Kidney epithelial cell (primary cell): ENCODE measurements at regions not wholly inside any gene's neighbourhood (a gene's known extent, or its start where the extent isn't known, plus 50 kb on each side); places are given as distances from the start of the nearest gene placed in this dataset.

Experiments used
- DNase-seq: peaks from one replicate; pipeline ENCODE4 v3.0.0-alpha.2; 2010; ENCODE audit warnings: low read depth
- H3K27me3 ChIP-seq: 2 replicates; pipeline ENCODE4 v1.6.0; 2011; ENCODE audit warnings: low read length; ENCODE audit not compliant: control insufficient read depth, insufficient read depth
- H3K36me3 ChIP-seq: 2 replicates; pipeline ENCODE4 v1.5.1; 2011; ENCODE audit warnings: low read length; ENCODE audit not compliant: control insufficient read depth, insufficient read depth
- H3K4me3 ChIP-seq: 2 replicates; pipeline ENCODE4 v1.5.1; 2011; ENCODE audit warnings: low read depth, mild to moderate bottlenecking, control low read depth, low read length
- CTCF ChIP-seq: IDR thresholded peaks from 2 replicates; pipeline ENCODE4 v1.5.1; 2011; ENCODE audit warnings: mild to moderate bottlenecking, moderate library complexity, low read length, control low read depth, inconsistent platforms; ENCODE audit not compliant: insufficient read depth, poor library complexity, severe bottlenecking

- Histone ChIP-seq H3K4me3 (no peak overlapping the region), H3K36me3 (no peaks in the 10 kb centered on the region), H3K27me3 (no peaks in the 10 kb centered on the region)
- no peak for DNase-seq
- TF ChIP-seq CTCF, result no peak
These were observed 811.6 kb upstream of the INTU start for GRCh38 chr4:126821152-126821551.

- no peak for DNase-seq
- H3K27me3 ChIP-seq, result no peaks in the 10 kb centered on the region
- no peak for TF ChIP-seq CTCF
- H3K4me3 ChIP-seq, result no peak overlapping the region
- no peaks in the 10 kb centered on the region for H3K36me3 ChIP-seq
These were observed 807.7 kb upstream of the INTU start for GRCh38 chr4:126825083-126825482.

GRCh38 chr4:126827669-126828068, 805.1 kb upstream of the INTU start:
- DNase-seq, result no peak
- TF ChIP-seq CTCF, result no peak
- Histone ChIP-seq H3K36me3 (no peaks in the 10 kb centered on the region), H3K4me3 (no peak overlapping the region), H3K27me3 (no peaks in the 10 kb centered on the region)

- DNase-seq, result no peak
- Histone ChIP-seq H3K27me3 (no peaks in the 10 kb centered on the region), H3K4me3 (no peak overlapping the region), H3K36me3 (no peaks in the 10 kb centered on the region)
- no peak for TF ChIP-seq CTCF
These were observed 797.9 kb upstream of the INTU start for GRCh38 chr4:126834854-126835253.

- no peak for TF ChIP-seq CTCF
- Histone ChIP-seq H3K36me3 (no peaks in the 10 kb centered on the region), H3K27me3 (no peaks in the 10 kb centered on the region), H3K4me3 (no peak overlapping the region)
- no peak for DNase-seq
These were observed 793.6 kb upstream of the INTU start for GRCh38 chr4:126838941-126839679.

- H3K4me3 ChIP-seq, result no peak overlapping the region
- H3K36me3 ChIP-seq, result no peaks in the 10 kb centered on the region
- no peaks in the 10 kb centered on the region for H3K27me3 ChIP-seq
- no peak for DNase-seq
- no peak for TF ChIP-seq CTCF
These were observed 789.2 kb upstream of the INTU start for GRCh38 chr4:126843492-126844067.
